NCI-H1105 (cell line): ENCODE measurements at regions not wholly inside any gene's neighbourhood (a gene's known extent, or its start where the extent isn't known, plus 50 kb on each side); places are given as distances from the start of the nearest gene placed in this dataset.
"Not testable (repeated sequence)": the region's sequence is repeated elsewhere in the genome, so short reads cannot be mapped to it uniquely, and the experiment has no call there.

Experiments used
- DNase-seq: peaks from one replicate; lab custom pipeline; 2025; lab: John Stamatoyannopoulos, UW

GRCh38 chr17:27094179-27094578 lies 199.7 kb upstream of the WSB1 start:
- DNase-seq, result not testable (repeated sequence)

DNA sequence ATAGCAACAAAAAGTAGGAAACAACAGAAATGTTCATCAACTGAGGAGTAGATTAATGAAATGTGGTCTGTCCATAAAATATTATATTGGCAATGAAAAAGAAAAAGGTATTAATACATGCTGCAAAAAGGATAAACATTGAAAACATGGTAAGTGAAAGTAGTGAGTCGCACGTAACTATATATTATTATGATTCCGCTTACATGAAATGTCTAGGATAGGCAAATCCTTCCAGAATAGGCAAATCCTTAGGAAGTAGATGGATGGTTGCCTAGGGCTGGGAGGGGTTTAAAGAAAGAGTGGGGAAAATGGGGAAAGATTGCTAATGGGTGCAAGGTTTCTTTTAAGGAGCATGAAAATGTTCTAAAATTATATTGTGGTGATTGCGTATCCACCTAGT lies 198.1 kb upstream of the WSB1 start:
- DNase-seq, result not testable (repeated sequence)

GRCh38 chr17:27099266-27099665 lies 194.6 kb upstream of the WSB1 start:
- not testable (repeated sequence) for DNase-seq

GRCh38 chr17:27104605-27105221 lies 189.2 kb upstream of the WSB1 start:
- DNase-seq, result peak; percentile 17

- DNase-seq, result no peak
Measured at GRCh38 chr17:27105636-27106035, 188.3 kb upstream of the WSB1 start.

GRCh38 chr17:27106347-27106981 lies 187.4 kb upstream of the WSB1 start:
- DNase-seq, result no peak

- DNase-seq, result no peak
Measured at GRCh38 chr17:27106982-27107360, 186.9 kb upstream of the WSB1 start.

- not testable (repeated sequence) for DNase-seq
Measured at GRCh38 chr17:27107386-27108328, 186.3 kb upstream of the WSB1 start.

DNA sequence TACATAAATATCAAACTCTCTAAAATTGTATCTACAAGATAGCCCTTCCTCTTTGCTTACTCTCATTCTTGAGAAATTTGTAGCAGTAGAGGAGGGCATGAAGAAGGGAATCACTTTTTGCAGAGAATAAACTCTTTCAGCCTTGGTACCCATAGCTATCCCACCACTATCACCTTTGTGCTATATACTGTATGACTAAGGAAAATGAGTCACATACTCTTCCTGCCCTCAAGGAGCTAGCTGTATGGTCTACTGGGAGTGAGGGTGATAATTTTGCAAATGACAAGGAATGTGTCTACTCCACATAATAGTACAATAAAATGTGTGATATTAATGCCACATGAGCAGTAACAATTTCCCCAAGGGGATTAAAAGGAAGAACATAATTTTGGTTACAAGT lies 184.6 kb upstream of the WSB1 start:
- no peak for DNase-seq

DNA sequence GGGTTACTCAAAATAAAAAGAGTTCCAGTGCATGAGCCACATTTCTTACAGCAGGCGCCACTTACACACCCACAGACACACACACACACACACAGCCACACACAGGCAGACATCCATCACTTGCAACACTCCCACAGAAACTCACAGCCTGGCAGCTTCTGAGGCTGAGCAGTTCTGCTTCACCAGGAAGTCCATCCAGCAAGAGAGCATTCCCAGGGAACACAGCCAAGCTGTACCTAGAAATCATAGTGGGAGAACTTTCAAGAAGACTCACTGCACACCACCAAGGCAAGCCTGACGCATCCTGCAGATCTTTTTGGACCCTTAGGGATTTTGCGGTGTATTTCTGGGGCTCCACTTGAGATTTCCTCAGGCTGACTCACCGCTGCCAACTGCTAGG lies 140.9 kb upstream of the WSB1 start:
- no peak for DNase-seq

- DNase-seq, result no peak
Measured at GRCh38 chr17:27155866-27156265, 138.0 kb upstream of the WSB1 start.

DNA sequence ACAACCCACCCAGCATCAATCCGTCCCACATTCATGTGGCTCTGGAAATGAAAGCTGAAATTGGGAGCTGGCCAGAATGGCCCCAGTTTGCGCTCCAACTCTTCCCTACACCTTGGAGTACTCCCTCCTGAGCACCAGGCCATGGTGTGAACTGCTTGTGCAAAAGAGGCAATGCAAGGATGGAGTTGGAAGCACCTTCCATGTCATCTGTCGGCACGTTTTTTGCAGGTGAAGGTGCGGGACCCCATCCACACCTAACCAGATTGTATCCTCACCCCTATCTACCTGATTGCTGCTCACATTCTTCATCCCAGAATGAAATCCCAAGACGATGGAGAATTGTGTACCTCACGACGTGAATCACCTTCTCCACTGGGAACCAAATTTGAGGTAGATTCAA lies 136.6 kb upstream of the WSB1 start:
- no peak for DNase-seq

GRCh38 chr17:27157898-27158297 lies 136.0 kb upstream of the WSB1 start:
- DNase-seq, result no peak

DNA sequence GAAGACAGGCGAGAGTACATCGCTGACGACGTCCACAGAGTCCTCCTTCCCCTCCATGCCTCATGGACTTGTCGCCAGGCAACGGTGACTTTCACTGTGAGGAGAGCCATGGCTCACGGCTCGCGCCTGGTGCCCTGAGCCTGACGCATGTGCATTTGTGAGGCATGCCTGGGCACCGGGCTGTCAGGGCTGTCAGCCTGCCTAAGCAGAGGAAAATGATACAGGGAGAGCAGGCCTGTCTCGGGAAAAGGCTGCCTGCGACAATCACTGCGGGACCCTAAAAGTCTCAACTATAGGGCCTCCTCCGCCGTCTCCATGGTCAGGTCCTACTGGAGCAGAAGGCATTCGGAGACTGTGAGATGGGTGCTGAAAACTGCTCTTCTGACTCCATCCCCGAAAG lies 135.5 kb upstream of the WSB1 start:
- no peak for DNase-seq

GRCh38 chr17:27180322-27180721 lies 113.6 kb upstream of the WSB1 start:
- DNase-seq, result no peak

GRCh38 chr17:27181379-27181925 lies 112.5 kb upstream of the WSB1 start:
- DNase-seq, result not testable (repeated sequence)

DNA sequence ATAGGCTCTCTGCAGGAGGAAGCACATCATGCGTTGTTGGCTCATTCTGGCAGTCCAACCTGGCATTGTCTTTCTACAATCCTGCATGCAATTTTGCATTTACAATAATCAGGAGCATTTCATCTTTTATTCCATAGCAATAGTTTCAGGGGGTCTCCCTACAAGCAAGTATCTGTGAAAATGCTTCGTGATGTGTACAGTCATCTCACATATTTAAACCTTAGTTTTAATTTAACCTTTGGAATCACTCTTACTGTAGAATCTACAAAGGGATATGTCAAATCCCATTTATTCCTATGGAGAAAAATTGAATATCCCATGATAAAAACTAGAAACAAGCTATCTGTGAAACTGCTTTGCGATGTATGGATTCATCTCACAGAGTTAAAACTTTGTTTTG lies 112.0 kb upstream of the WSB1 start:
- no peak for DNase-seq

DNA sequence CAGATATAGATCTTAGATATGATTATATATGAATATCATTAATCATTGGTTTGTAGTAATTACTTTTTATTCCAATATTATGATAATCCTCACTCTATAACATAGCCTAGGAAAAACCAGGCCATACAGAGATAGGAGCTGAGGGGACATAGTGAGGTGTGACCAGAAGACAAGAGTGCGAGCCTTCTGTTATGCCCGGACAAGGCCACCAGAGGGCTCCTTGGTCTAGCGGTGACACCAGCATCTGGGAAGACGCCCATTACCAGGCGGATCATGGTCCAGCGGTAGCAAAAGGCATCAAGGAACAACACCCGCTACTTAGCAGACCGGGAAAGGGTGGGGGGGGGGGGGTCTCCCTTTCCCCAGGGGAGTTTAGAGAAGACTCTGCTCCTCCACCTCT lies 96.4 kb upstream of the WSB1 start:
- not testable (repeated sequence) for DNase-seq

DNA sequence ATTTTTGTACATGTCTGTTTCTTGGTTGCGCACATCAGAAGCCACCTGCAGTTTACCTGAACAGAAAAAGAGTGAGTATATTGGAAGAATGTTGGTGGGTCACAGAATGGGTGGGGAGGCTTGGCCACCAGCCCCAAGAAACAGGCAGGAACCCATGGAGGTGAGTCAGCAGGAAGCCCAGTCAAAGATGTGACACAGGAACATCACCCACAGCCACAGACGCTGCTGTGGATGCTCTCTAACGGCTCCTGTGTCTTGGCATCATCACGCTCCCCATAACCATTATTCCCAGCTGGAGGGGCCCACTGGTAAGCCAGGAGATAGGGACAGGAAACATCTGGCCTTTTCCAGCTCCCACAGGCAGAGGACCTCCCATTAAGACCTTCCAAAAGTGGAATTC lies 94.0 kb upstream of the WSB1 start:
- no peak for DNase-seq

DNA sequence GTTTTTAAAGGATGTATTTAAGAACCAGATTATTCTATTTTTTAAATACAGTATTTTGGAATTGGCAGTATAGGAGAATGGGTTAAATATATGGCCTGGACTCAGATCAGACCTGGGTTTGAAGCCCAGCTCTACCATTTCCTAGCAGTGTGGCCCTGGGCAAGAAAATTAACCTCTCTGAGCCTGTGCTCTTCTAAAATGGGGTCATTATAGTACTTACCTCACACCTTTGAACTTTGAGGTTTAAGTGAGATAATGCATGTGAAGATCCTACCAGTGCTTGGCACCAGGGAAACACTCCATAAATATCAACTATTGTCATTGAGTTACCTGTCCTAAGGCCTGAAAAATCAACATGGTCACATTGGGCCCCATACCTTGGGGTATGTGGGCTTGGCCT lies 93.4 kb upstream of the WSB1 start:
- no peak for DNase-seq

DNA sequence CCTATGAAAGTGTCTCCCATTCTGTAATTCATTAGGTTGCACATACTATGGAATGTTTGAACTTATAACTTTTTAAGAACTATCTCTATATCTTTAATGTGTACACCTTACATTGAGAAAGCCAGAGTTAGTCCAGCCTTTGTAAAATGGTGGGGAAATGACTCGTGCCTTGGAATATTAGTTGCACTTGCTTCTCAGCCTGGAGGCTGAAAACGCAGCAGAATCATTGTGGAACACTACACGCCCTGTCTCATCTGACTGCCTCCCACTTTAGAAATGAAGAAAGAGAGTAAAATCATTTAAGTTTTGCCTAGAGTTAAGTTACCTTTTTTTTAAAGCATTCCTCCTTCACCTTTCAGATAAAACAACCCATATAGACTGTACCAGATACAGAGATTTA lies 90.7 kb upstream of the WSB1 start:
- no peak for DNase-seq

DNA sequence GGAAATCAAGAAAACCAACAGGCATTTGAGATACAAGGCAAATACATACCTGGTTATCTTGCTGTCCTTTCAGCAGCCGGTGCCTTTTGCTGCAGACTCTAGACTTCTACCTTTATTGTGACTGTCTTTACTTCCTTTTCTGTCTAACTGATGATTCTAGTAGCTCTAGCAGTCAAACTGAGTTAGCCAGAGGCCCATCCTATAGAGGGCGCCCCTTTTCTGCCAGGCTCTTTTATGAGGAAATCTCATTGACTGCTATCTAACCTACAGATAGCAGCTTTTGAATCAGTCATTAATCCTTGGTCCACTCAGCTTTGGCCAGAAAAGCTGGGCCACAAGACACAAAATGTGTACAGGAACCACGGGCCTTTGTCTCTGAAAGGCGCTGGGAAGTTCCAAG lies 87.5 kb upstream of the WSB1 start:
- no peak for DNase-seq

DNA sequence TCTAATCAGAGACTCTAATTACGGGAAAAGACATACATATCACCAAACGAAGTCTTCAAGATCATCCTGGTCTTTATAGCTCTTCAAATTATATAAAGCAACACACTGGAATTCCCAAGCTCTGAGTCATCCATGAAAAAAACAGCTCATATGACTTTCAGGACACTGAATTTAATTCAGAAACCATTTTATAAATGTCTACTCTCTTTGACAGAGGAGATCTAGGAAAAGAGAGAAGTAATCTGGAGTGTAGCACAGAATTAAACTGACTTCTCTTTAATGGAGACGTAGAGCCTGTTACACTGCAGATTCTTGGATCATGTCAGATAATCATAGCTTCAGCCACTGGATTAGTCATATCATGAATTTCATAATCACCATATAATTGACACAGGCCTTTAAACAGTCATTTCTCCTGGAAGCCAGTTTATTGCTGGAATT lies 86.8 kb upstream of the WSB1 start:
- DNase-seq, result no peak
